NCI-H2081 treated with DMSO at 0.1 percent for 48 hours (cell line): ENCODE measurements at regions not wholly inside any gene's neighbourhood (a gene's known extent, or its start where the extent isn't known, plus 50 kb on each side); places are given as distances from the start of the nearest gene placed in this dataset.

Experiments used
- DNase-seq: peaks from one replicate; lab custom pipeline; 2025; lab: John Stamatoyannopoulos, UW

- no peak for DNase-seq
Observed at GRCh38 chr12:14254781-14255180, 110.7 kb upstream of the ATF7IP start.

- DNase-seq = no peak
Observed at GRCh38 chr12:14256121-14256520, 109.4 kb upstream of the ATF7IP start.

GRCh38 chr12:14256555-14257169, 108.8 kb upstream of the ATF7IP start:
- no peak for DNase-seq

GRCh38 chr12:14257303-14257733, 108.2 kb upstream of the ATF7IP start:
- DNase-seq = no peak

DNA sequence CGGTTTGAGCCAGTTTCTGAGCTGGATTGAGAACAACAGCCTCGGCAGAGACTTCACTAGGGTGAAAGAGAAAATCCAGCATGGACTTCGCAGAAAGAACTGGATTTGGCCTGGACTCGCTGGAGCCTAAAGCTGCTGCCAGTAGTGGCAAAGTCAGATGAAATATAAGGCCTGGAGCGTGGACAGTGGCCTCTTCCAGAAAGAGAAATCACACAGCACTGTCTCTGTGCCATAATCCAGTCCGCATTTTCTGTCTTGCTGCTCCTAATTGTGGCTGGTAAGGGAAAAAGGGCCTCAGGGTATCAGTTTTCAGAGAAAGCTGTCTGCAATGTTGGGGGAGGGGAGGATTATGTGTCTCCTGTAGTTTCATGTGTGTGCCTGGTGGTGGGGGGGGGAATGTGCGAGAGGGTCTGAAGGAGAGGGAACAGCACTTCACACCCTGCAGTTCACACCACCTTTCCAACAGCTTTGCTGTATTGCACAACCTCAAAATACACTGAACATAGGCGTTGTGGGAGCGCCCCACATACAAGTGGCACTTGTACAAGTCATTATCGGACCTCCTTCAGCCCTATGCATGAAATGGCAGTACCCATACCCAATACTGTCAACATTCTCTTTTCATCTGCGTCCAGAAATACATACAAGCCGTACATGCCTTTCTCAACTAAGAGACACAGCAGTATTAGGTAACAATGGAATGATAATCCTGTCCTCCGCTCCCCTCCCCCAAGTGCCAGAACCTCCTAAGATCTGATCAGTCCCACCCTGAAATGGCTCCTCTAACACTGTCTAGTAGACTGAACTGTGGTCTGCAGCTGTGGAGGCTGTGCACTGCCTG, 107.5 kb upstream of the ATF7IP start:
- peak; percentile 87 for DNase-seq

GRCh38 chr12:14258575-14258940, 106.9 kb upstream of the ATF7IP start:
- DNase-seq = no peak

DNA sequence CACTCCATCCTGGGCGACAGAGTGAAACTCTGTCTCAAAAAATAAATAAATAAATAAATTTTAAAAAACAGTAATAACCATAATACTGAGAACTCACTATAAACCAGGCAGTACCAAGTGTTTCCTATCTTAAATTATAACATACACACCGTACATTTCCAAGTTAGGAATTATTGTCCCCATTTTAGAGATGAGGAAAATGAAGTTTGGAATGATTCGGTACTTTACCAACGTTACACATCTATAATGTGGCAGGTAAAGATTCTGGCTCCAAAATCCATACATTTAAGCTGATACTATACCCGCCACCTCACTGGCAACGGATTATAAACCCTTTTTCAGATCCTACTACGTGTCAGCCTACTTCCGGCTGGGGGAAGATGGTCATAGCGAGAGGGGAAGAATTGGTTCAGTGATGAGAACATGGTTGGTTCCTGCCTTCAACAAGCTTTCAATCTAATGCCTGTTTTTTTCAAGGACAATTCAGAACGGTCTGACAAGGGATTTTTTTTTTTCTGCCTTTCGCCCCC, 105.9 kb upstream of the ATF7IP start:
- no peak for DNase-seq

DNA sequence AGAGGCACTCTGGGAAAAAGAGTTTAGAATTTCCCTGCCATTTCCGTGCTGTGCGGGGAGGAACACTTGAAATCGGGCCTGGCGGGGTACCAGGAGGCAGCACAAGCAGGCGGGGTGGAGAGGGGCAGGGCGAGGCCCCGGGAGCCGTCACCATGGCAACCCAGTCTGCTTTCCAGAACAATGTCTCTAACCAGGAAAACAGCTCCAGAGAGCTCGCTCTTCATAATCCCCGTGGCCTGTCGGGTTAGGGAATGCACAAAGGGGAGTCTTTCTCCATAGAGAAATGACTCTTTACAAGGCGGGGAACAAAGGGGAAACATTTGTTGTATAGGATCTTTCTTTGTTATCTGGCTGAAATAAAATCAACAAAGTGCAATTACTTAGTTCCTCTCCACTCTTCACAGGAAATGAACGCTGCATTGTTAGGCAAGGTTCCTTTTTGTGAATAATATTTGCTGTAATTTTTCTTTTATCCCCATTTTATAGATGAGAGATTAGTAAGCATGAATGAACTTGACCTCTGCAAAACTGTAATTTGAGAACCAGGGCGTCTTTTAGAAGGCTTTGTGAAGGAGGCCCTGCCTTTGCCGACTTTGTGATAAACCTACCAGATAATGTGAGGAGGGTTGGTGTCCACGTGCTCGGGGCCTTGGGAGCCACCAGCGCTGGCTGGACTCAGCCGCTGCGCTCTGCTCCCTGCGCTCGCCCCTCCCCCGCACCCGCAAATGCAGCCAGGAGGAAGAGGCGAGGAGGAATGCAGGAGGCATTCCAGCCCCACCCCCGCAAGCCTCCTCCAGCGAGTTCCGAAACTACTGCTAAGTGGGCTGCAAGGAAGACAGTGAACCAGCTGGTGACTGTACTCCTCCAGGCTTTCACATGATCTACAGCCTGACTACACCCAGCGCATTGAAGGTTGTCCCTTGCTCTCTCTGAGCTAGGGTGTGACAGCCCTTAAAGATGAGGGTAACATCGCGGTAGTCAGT, 105.2 kb upstream of the ATF7IP start:
- peak; percentile 53 for DNase-seq

DNA sequence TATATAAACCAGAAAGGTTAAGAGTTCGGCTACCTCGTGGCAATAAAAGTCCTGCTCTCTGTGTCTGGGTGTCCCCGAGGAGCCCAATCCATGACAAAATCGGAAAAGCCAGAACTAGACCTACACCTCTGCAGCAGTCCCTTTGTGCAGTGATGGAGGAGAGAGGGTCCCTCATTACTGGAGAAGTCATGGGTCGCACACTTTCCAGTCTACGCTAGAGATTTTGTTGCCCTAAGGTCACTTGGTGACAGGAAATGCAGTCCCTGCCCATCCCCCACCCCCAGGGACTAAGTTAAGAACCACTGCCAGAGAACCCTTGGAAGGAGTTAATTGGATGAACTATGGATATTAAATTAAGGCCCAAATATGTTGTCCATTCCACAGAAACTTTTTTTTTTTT, 104.4 kb upstream of the ATF7IP start:
- no peak for DNase-seq

DNA sequence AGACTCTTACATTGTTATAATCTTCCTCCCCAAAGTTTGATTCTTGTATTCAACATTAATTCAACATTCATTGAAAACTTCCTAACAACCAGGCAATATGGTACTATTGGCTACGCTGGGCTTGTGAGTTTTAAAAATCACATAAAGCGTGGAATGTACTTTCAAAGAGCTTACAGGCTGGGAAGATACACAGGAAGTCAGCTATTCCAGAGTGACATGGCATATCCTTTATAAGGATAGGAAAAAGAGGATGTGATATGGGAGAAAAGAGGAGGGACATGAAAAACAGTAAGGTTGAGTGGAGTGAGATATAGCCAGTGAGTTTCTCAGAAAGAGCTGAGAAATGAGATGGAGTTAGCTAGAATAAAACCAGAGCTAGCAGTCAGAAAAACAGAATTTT, 103.6 kb upstream of the ATF7IP start:
- no peak for DNase-seq

GRCh38 chr12:14262771-14263511, 102.5 kb upstream of the ATF7IP start:
- DNase-seq = no peak

GRCh38 chr12:14263742-14264141, 101.7 kb upstream of the ATF7IP start:
- no peak for DNase-seq

DNA sequence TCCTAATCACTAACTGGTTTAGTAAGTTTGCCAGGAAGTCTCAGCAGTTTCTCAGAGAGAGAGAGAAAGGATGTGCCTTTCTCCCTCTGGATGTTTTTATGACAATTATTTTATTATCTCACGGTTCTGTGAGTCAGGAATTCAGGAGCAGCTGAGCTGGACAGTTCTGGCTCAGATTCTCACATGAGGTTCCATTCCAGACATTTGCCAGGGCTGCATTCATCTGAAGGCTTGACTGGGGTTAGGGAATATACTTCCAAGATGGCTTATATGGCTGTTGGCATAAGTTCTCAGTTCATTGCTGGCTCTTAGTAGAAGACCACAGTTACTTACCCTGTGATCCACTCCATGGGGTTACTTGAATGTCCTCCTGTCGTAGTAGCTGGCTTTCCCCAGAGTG, 101.2 kb upstream of the ATF7IP start:
- no peak for DNase-seq

DNA sequence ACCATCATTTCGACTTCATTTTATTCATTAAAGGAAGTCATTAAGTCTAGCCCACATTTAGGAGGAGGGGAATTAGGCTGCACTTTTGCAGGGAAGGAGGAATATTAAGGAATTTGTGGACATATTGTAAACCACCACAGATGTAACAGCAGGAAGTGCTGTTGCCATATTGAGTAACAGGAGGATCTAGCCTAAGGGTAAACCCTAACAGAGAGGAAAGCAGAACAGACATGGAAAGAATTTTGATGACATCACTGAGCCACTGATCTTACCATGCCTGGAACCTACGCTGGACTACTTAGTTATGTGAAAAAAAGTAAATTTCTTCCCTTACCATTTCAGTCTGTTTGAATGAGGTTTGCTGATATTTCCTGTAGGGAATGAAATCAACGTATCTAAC, 100.7 kb upstream of the ATF7IP start:
- no peak for DNase-seq

DNA sequence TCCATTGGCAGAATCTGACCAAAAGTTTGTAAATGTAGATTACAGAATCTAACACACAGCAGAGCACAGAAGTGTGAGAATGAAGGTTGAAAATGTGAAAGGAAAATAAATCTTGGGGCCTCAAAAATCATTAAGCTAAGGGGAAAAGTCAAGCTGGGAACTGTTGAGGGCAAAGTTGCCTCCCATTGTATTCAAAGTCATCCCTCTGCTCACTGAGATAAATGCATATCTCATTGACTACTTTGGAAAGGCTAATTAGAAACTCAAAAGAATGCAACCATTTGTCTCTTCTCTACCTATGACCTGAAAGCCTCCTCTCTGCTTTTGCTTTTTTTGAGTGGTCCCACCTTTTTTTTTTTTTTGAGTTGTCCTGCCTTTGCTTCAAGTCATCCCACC, 97.4 kb upstream of the ATF7IP start:
- DNase-seq = no peak

DNA sequence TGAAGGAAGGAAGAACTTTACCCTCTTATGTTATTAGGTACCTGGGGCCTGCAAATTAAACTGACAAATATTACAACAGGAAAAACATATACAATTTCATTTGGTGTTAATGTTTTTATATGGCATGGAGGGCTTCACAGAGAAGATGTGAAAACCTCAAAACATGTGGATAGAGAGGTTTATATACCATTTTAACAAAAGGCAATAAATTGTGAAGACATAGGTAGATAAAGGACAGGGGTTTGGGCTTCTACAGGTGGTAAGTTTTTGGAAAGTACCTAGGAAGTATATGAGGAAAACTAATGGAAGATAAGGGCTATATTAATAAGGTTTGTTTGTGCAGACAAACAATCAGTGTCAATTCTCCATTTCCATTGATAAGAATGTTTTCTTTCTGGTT, 95.1 kb upstream of the ATF7IP start:
- no peak for DNase-seq

- DNase-seq = peak; percentile 56
Observed at GRCh38 chr12:14272956-14273912, 92.2 kb upstream of the ATF7IP start.

DNA sequence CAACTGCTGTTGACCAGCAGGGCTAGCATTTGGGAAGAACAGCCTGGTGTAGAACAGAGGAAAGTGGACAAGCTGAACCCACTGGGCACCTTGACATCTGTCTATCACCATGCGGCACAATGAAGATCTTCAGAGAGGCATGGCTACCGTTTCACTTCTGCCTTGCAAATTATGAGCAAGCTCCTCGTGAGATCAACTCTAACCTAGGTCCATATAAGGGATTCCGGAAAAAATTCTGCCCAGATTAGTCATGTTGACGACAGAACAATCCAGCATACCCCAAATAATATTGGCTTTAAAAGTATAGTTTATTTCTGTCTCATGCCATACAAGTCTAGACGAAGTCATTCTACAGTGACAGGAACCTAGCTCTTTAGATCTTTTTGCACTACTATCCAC, 91.6 kb upstream of the ATF7IP start:
- DNase-seq = no peak

DNA sequence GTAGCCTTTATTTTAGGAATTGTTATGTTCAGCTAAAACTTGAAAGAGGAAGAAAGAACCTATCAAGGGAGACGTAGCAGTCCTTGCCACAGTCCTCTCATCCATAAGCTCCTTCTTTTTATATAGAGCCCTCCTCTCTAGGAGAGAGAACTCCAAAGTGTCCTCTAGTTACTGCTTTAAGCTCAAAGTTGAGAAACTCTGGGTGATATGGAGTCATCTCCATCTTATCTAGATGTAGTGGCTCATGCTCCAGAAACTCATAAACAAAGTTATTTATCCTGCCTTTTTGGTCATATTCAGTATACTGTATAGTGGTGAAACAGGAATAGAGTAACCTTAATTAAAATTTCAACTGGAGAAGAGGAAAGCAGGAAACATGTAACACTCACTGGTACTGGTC, 90.4 kb upstream of the ATF7IP start:
- DNase-seq = no peak

DNA sequence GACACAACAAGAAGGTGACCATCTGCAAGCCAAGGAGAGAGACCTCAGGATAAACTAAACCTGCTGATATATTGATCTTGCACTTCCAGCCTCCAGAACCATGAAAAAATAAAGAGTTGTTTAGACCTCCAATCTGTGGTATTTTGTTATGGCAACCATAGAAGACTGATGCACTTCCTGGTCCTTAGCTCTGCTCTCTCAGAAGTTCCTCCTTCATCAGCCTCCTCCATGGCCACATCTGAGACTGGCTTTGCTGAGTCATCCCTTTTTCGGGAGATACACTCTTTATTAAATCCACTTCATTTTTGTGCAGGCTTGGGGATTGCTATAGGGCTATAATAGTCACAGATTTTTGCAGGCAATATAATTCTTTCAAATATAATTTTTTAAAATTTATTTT, 89.6 kb upstream of the ATF7IP start:
- no peak for DNase-seq
